ENCODE measurements at regions not wholly inside any gene's neighbourhood (a gene's known extent, or its start where the extent isn't known, plus 50 kb on each side); places are given as distances from the start of the nearest gene placed in this dataset.

DNA sequence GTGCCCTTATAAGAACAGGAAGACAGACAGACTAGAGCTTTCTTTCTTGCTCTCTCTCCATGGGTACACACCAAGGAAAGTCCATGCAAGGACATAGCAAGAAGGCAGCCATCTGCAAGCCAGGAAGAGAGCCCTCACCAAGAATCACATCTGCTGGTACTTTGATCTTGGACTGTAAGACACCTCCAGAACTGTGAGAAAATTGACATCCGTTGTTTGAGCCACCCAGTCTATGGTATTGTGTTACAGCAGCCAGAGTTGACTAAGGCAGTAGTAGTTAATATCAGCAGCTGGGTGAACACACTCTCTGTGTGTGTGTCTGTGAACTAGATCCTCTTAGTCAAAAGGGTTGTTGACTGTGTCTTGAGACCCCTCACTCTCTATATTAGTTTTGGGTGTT lies 53.8 kb upstream of the PPP2R5A start:
- Histone ChIP-seq H3K4me3 (no peak overlapping the region), H3K27me3 (no peaks in the 10 kb centered on the region), H3K9me3 (no peaks in the 10 kb centered on the region), H3K4me1 (peaks cover 6 to 41% (median 32%) of the 10 kb centered on the region in 9 donors), H3K27ac (no peak overlapping the region), H3K36me3 (no peaks in the 10 kb centered on the region)
- WGBS, 2 donors = 94 to 100% methylated on average over 1 of the region's 1 CpG
- DNase-seq = no peak
- TF ChIP-seq, protein P1, sequence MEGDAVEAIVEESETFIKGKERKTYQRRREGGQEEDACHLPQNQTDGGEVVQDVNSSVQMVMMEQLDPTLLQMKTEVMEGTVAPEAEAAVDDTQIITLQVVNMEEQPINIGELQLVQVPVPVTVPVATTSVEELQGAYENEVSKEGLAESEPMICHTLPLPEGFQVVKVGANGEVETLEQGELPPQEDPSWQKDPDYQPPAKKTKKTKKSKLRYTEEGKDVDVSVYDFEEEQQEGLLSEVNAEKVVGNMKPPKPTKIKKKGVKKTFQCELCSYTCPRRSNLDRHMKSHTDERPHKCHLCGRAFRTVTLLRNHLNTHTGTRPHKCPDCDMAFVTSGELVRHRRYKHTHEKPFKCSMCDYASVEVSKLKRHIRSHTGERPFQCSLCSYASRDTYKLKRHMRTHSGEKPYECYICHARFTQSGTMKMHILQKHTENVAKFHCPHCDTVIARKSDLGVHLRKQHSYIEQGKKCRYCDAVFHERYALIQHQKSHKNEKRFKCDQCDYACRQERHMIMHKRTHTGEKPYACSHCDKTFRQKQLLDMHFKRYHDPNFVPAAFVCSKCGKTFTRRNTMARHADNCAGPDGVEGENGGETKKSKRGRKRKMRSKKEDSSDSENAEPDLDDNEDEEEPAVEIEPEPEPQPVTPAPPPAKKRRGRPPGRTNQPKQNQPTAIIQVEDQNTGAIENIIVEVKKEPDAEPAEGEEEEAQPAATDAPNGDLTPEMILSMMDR (IDR thresholded peaks at IDR 0.05) = no peak
- intact Hi-C loops (cut with DNase I) = loop anchor here in 2 of 10 donors (10.0 kb wide), 1 partner anchor 53 kb away; the partner anchor contains the start of gene PPP2R5A (in 2 of the 2)
- no peak for ATAC-seq

DNA sequence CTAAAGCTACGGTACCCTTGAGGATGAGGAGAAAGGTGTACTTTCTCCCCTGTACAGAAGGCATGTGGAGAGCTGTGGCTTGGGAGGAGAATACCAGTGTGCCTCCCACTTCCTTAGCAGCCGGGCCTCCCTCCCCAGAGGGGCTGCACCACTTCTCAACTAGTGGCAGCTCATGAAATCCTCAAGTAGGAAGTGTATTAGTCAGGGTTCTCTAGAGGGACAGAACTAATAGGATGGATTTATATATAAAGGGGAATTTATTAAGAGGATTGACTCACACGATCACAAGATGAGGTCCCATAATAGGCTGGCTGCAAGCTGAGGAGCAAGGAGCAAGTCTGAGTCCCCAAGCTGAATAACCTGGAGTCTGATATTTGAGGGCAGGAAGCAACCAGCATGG lies 53.1 kb upstream of the PPP2R5A start:
- intact Hi-C loops (cut with DNase I) = loop anchor here in 2 of 10 donors (10.0 kb wide), 1 partner anchor 53 kb away; the partner anchor contains the start of gene PPP2R5A (in 2 of the 2)
- ATAC-seq = no peak
- WGBS, 2 donors = 81% methylated on average over 3 of the region's 3 CpGs
- H3K27ac ChIP-seq = no peak overlapping the region
- H3K9me3 ChIP-seq = no peaks in the 10 kb centered on the region
- no peak overlapping the region for H3K4me3 ChIP-seq
- TF ChIP-seq, protein P1 (IDR thresholded peaks at IDR 0.05) = no peak
- no peaks in the 10 kb centered on the region for H3K36me3 ChIP-seq
- no peaks in the 10 kb centered on the region for H3K27me3 ChIP-seq
- DNase-seq = no peak
- H3K4me1 ChIP-seq = peaks cover 4 to 43% (median 30%) of the 10 kb centered on the region in 9 donors

DNA sequence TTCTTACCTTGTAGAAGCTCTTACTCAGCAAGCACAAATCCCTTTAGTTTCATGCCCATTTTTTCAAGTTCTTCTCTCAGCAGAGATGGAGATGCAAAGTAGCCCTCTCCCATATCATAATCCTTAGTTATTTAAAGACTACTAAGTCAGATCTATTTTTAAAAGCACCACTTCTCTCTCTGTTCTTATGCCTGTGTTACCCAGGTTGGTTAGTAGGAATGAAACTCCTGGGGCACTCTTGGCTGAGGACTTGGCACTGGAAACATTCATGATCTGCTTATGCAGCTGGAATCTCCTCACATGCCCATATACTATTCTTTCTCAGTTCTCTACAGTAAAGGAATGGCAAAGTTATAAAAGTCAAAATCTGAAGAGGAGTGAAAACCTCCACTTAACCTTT lies 51.9 kb upstream of the PPP2R5A start:
- H3K9me3 ChIP-seq = no peaks in the 10 kb centered on the region
- intact Hi-C loops (cut with DNase I) = loop anchor here in 2 of 10 donors (10.0 kb wide), 1 partner anchor 51 kb away; the partner anchor contains the start of gene PPP2R5A (in 2 of the 2)

DNA sequence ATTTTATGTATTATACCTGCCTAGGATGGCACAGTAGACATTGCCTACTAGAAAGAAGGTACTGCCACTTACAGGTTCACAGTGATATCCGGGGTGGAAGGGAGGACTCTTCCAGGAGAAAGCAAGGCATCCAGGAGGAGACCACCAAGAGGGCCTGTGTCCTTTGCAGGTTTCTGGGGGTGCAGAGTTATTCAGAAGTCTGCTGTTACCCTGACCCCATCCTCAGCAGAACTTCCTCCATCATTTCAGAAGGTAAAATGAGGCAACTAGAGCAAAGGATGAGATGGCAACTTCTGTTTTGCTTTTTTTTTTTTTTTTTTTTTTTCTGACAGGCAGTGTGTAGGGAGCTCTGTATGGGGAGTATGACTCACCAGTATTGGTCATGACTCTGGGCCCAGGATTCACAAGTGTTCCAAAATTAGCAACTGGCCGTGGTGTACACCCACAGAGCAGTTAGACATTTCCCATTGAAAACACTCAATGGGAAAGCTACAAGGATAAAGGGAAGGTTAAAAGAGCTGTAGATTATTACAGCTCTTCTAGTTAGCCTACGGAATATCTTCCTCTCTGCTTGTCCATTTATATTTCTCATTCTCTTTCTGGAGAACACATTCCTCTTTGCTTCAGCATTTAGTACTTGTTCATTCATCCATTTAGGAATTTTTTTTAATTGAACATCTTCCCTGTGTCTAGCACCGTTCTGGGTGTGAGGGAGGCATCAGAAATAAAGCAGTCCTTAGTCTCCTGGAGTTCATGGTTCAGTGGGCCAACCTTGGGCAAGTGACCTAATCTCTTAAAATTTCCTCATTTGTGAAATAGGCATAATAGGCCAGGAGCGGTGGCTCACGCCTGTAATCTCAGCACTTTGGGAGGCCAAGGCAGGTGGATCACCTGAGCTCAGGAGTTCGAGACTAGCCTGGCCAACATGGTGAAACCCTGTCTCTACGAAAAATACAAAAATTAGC lies 50.5 kb upstream of the PPP2R5A start:
- TF ChIP-seq, protein P1 (IDR thresholded peaks at IDR 0.05) = no peak
- Histone ChIP-seq H3K36me3 (no peaks in the 10 kb centered on the region), H3K4me3 (no peak overlapping the region), H3K27ac (peak overlapping the region; percentile 59 to 90 (median 75)), H3K9me3 (no peaks in the 10 kb centered on the region), H3K4me1 (peaks cover 4 to 55% (median 39%) of the 10 kb centered on the region in 9 donors), H3K27me3 (no peaks in the 10 kb centered on the region)
- WGBS, 2 donors = 67 to 68% methylated on average over 8 of the region's 8 CpGs
- DNase-seq (peak in 1 of 2 donors; percentile 73), ATAC-seq (peak; percentile 94 to 98 (median 96))
- intact Hi-C loops (cut with DNase I) = loop anchor here in 7 of 10 donors (2.0 to 10.0 kb wide), 5 partner anchors 38 to 160 kb away; partner anchors contain the start of gene PPP2R5A (in 5 of the 7)

More for the DNA sequence above, 51.9 kb upstream of the PPP2R5A start:
- Histone ChIP-seq H3K27ac (peak overlapping the region in 8 of 10 donors; percentile 59 to 90 (median 75)), H3K4me3 (no peak overlapping the region), H3K4me1 (peaks cover 4 to 44% (median 33%) of the 10 kb centered on the region in 9 donors), H3K36me3 (no peaks in the 10 kb centered on the region), H3K27me3 (no peaks in the 10 kb centered on the region)
- DNase-seq (no peak), ATAC-seq (peak in 6 of 8 donors; percentile 22 to 64 (median 57))
- TF ChIP-seq, protein P1 (IDR thresholded peaks at IDR 0.05) = no peak
